Coronary artery (tissue), 2 donors: ENCODE measurements at regions not wholly inside any gene's neighbourhood (a gene's known extent, or its start where the extent isn't known, plus 50 kb on each side); places are given as distances from the start of the nearest gene placed in this dataset.

Experiments
- DNase-seq: peaks from one replicate; pipeline ENCODE4 v3.0.0-alpha.2; 2017; ENCODE audit warnings: low spot score
- H3K27ac ChIP-seq, 2 donors: fragments of 200-600 bp; sonication (generic); one replicate each; pipeline ENCODE4 v1.5.1; 2016 to 2019
- H3K4me3 ChIP-seq: fragments of 200-600 bp; sonication (generic); 2 replicates; pipeline ENCODE4 v1.5.1; 2016; ENCODE audit warnings: mild to moderate bottlenecking, moderate library complexity
- TF ChIP-seq, protein P1 (sequence below): fragments of 200-600 bp; sonication (generic); IDR thresholded peaks from one replicate; pipeline ENCODE4 v1.5.1; 2019; ENCODE audit warnings: antibody characterized with exemption

DNA sequence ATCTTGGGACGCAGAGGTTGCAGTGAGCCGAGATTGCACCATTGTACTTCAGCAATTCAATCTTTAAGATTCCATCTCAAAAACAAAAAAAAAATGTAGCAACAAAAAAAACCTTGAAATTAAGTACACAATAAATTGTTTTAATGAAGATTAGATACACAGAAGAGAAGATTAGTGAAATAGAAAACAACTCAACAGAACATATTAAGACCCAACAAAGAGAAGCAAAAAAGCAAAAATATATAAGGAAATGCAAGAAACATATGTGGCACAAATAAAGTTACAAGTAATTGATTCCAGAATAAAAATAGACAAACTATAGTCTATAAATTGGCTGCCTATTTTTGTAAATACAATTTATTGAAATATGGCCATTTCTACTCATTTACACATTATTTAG is 445.2 kb downstream of the EPM2A start:
- TF ChIP-seq, protein P1, sequence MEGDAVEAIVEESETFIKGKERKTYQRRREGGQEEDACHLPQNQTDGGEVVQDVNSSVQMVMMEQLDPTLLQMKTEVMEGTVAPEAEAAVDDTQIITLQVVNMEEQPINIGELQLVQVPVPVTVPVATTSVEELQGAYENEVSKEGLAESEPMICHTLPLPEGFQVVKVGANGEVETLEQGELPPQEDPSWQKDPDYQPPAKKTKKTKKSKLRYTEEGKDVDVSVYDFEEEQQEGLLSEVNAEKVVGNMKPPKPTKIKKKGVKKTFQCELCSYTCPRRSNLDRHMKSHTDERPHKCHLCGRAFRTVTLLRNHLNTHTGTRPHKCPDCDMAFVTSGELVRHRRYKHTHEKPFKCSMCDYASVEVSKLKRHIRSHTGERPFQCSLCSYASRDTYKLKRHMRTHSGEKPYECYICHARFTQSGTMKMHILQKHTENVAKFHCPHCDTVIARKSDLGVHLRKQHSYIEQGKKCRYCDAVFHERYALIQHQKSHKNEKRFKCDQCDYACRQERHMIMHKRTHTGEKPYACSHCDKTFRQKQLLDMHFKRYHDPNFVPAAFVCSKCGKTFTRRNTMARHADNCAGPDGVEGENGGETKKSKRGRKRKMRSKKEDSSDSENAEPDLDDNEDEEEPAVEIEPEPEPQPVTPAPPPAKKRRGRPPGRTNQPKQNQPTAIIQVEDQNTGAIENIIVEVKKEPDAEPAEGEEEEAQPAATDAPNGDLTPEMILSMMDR, result no peak
- no peak overlapping the region for H3K27ac ChIP-seq
- DNase-seq, result no peak

DNA sequence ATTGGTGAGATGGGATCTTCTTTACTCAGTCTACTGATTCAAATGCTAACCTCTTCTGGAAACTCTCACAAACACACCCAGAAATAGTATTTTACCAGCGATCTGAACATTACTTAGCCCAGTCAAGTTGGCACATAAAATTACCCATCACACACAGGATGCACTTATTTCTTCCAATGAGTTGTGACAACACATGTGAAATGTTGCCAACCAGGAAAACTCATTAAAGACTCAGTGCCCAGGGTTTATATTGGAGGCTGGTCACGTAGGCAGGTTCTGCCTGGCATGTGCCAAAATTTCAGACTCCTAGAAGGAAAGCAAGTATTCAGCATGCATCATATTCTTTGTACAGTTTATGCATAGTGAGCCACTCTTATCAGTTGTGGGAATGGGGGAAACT is 443.3 kb downstream of the EPM2A start:
- TF ChIP-seq, protein P1, result no peak
- no peak for DNase-seq
- Histone ChIP-seq H3K27ac (no peak overlapping the region), H3K4me3 (no peak overlapping the region)

More for the DNA sequence above, 445.2 kb downstream of the EPM2A start:
- H3K4me3 ChIP-seq, result no peak overlapping the region

DNA sequence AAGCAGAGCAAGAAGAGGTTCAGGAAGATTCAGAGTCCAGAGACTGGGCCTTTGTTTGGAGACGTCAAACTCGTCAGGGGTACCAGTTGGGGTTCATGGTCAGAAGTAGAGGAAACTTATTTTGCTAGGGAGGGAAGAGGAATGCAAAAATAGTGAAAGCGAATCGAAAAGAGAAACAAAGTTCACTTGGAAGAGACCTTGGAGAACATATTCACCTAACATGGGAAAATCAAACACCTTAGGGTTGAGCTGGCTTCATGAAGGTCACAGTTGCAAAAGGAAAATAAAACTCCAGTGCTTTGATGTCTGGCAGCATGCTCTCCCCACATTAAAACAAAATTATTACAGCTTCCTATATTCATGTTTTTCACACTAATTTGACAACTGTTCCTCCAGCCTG is 440.4 kb downstream of the EPM2A start:
- TF ChIP-seq, protein P1, result no peak

DNA sequence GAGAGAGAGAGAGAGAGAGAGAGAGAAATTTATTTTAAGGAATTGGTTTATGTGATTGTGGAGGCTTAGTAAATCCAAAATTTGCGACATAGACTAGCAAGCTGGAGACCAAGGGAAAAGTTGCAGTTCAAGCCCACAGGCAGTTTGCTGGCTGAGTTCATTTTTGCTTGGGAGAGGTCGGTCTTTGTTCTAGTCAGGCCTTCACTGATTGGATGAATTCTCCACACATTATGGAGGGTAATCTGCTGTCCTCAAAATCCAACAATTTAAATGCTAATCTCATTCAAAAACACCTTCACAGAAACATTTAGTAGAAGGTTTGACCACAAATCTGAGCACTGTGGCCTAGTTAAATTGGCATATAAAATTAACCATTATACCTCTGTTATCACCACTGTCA is 439.6 kb downstream of the EPM2A start:
- no peak overlapping the region for H3K27ac ChIP-seq
- no peak overlapping the region for H3K4me3 ChIP-seq
- TF ChIP-seq, protein P1, result no peak
- DNase-seq, result no peak

More for the DNA sequence above, 440.4 kb downstream of the EPM2A start:
- Histone ChIP-seq H3K27ac (no peak overlapping the region), H3K4me3 (no peak overlapping the region)
- DNase-seq, result no peak

DNA sequence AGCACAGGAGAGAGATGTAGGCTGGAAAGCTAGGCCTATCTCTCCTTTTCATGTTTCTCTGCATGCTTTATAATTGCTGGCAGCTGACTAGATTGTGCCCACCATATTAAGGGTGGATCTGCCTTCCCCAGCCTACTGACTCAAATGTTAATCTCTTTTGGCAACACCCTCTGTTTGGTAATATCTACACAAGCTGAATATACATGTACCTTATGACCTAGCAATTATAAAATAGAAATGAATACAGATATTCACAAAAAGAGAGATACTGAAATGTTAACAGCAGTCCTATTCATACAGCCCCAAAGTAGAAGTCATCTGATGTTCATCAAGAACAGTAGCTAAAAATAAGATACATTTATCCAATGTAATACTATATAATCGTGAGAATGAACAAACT is 429.6 kb downstream of the EPM2A start:
- TF ChIP-seq, protein P1, result no peak
- no peak overlapping the region for H3K4me3 ChIP-seq
- DNase-seq, result no peak
- H3K27ac ChIP-seq, result no peak overlapping the region

DNA sequence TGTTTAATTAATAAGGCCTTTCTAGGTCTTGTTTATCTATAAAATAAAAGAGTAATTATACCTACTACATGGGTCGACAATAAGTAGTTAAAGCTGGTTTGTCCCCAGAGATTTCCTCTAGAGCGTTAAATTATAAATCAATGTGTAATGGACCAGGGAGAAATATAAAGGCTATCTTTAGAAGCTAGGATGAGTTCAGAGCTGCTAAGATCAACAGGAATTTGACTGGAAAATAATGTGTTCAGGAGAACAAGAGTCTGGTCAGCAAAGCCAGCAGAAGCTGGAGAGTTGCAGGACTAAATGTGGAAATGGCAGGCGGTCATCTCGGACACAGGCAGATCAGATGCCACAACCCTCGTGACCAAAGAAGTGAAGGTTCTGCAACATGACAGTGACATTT is 428.8 kb downstream of the EPM2A start:
- no peak overlapping the region for H3K4me3 ChIP-seq
- DNase-seq, result no peak
- TF ChIP-seq, protein P1, result no peak
- H3K27ac ChIP-seq, result no peak overlapping the region

DNA sequence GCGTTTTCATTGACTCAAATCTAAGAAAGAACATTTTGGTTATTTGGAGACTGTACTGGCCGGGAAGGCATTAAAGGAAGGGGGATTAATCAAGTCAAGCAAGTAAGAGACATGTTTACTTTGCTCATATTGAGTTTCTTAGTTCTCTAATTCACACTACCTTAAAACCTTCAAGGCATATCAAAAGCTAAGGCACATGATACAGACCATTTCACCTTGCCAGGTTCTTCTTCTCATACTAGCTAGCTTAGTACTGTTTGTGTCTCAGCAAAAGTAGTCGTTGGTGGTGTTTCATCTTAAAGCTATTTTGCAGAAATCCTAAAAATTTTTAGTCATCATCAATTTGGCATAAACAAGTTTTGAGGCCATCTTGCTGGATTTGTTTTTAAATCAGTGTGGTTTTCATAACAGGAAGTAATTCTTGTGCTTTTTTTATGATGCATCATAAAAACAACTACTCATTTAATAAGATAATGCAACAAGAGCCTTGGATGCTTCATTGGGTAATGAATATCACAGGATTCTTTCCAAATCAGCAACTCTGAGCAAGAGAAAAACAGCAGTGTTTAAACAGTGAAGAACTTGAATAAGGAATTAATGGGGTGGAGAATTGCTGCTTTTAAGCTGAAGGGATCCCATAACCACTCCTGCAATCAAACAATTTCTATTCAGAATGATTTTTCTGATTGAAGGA is 425.3 kb downstream of the EPM2A start:
- Histone ChIP-seq H3K27ac (no peak overlapping the region), H3K4me3 (no peak overlapping the region)
- DNase-seq, result no peak
- TF ChIP-seq, protein P1, result no peak
